ENCODE measurements at regions not wholly inside any gene's neighbourhood (a gene's known extent, or its start where the extent isn't known, plus 50 kb on each side); places are given as distances from the start of the nearest gene placed in this dataset.

- H3K36me3 ChIP-seq (ENCODE audit: insufficient read depth, low read length) = no peaks in the 10 kb centered on the region
- H3K9me2 ChIP-seq (ENCODE audit: insufficient read depth, low read length) = no peaks in the 10 kb centered on the region
- no peak overlapping the region for H3K27ac ChIP-seq (ENCODE audit: low read length)
- H3K9me3 ChIP-seq (ENCODE audit: low read length) = no peaks in the 10 kb centered on the region
- no peaks in the 10 kb centered on the region for H4K20me1 ChIP-seq (ENCODE audit: insufficient read depth)
- no peak overlapping the region for H3K4me2 ChIP-seq (ENCODE audit: low read length)
- H3F3A ChIP-seq (ENCODE audit: insufficient read depth, low read length, poor library complexity, severe bottlenecking) = no peaks in the 10 kb centered on the region
- no peak overlapping the region for H3K4me3 ChIP-seq (ENCODE audit: low read length)
- H2AFZ ChIP-seq (ENCODE audit: low read depth, low read length) = no peak overlapping the region
- no peaks in the 10 kb centered on the region for H3K79me2 ChIP-seq (replicated peaks; ENCODE audit: insufficient read depth, low read length)
- no peak overlapping the region for H3K9ac ChIP-seq (ENCODE audit: low read length)
- H3K27me3 ChIP-seq (ENCODE audit: insufficient read depth, low read depth, low read length) = no peaks in the 10 kb centered on the region
- no peak for TF ChIP-seq RAD21 (conservative IDR thresholded peaks at IDR 0.05)
- no peak for TF ChIP-seq TAF1 (IDR thresholded peaks at IDR 0.05; ENCODE audit: low read depth)
- no peak for TF ChIP-seq EZH2 (IDR thresholded peaks at IDR 0.05; ENCODE audit: borderline replicate concordance, insufficient read depth, low read length, poor library complexity, severe bottlenecking)
- no peak for TF ChIP-seq EP300 (conservative IDR thresholded peaks at IDR 0.05; ENCODE audit: poor library complexity, severe bottlenecking)
- no peak for TF ChIP-seq REST (IDR thresholded peaks at IDR 0.05; ENCODE audit: borderline replicate concordance)
- TF ChIP-seq SMC3 (conservative IDR thresholded peaks at IDR 0.05; ENCODE audit: poor library complexity) = no peak
- TF ChIP-seq POLR2AphosphoS5 (IDR thresholded peaks at IDR 0.05) = no peak
- TF ChIP-seq CTCF (IDR thresholded peaks at IDR 0.05; ENCODE audit: poor library complexity, severe bottlenecking) = no peak
- no peak for TF ChIP-seq MXI1 (conservative IDR thresholded peaks at IDR 0.05; ENCODE audit: poor library complexity, severe bottlenecking)
These were observed 162.3 kb upstream of the ZNF462 start for GRCh38 chr9:106700676-106701075.

- Histone ChIP-seq H3K9me2 (ENCODE audit: insufficient read depth, low read length) (no peaks in the 10 kb centered on the region), H3K9me3 (ENCODE audit: low read length) (no peaks in the 10 kb centered on the region), H3K4me2 (ENCODE audit: low read length) (no peak overlapping the region), H3K27ac (ENCODE audit: low read length) (no peak overlapping the region), H3K79me2 (replicated peaks; ENCODE audit: insufficient read depth, low read length) (no peaks in the 10 kb centered on the region), H2AFZ (ENCODE audit: low read depth, low read length) (no peak overlapping the region), H3K27me3 (ENCODE audit: insufficient read depth, low read depth, low read length) (no peaks in the 10 kb centered on the region), H4K20me1 (ENCODE audit: insufficient read depth) (no peaks in the 10 kb centered on the region), H3F3A (ENCODE audit: insufficient read depth, low read length, poor library complexity, severe bottlenecking) (no peaks in the 10 kb centered on the region), H3K4me3 (ENCODE audit: low read length) (no peak overlapping the region), H3K9ac (ENCODE audit: low read length) (no peak overlapping the region), H3K36me3 (ENCODE audit: insufficient read depth, low read length) (no peaks in the 10 kb centered on the region)
- TF ChIP-seq MXI1 (conservative IDR thresholded peaks at IDR 0.05; ENCODE audit: poor library complexity, severe bottlenecking) (no peak), POLR2AphosphoS5 (IDR thresholded peaks at IDR 0.05) (no peak), REST (IDR thresholded peaks at IDR 0.05; ENCODE audit: borderline replicate concordance) (no peak), EZH2 (IDR thresholded peaks at IDR 0.05; ENCODE audit: borderline replicate concordance, insufficient read depth, low read length, poor library complexity, severe bottlenecking) (no peak), SMC3 (conservative IDR thresholded peaks at IDR 0.05; ENCODE audit: poor library complexity) (no peak), TAF1 (IDR thresholded peaks at IDR 0.05; ENCODE audit: low read depth) (no peak), RAD21 (conservative IDR thresholded peaks at IDR 0.05) (no peak), CTCF (IDR thresholded peaks at IDR 0.05; ENCODE audit: poor library complexity, severe bottlenecking) (no peak), EP300 (conservative IDR thresholded peaks at IDR 0.05; ENCODE audit: poor library complexity, severe bottlenecking) (no peak)
These were observed 161.4 kb upstream of the ZNF462 start for GRCh38 chr9:106701611-106702010.

Data from neural cell (in vitro differentiated cells).